ENCODE measurements at regions not wholly inside any gene's neighbourhood (a gene's known extent, or its start where the extent isn't known, plus 50 kb on each side); places are given as distances from the start of the nearest gene placed in this dataset.

- Histone ChIP-seq H3K36me3 (replicated peaks in 1 of 2; ENCODE audit: insufficient read depth in 1 of 2, low read depth in 2 of 2) (no peaks in the 10 kb centered on the region), H3K9me3 (no peaks in the 10 kb centered on the region), H3K27me3 (no peaks in the 10 kb centered on the region), H3K4me3 (no peak overlapping the region), H3K4me1 (no peaks in the 10 kb centered on the region), H3K27ac (no peak overlapping the region)
- ATAC-seq (no peak), DNase-seq (no peak)
- WGBS, 2 donors: 93 to 97% methylated on average over 1 of the region's 1 CpG
- TF ChIP-seq CTCF (IDR thresholded peaks at IDR 0.05) (no peak), POLR2A (IDR thresholded peaks at IDR 0.05) (no peak)
- intact Hi-C loops (cut with DNase I): no loop called here
These were observed 250.5 kb upstream of the SETMAR start for GRCh38 chr3:4052706-4053105.

- ATAC-seq: no peak
- 28 to 30% methylated on average over 2 of the region's 2 CpGs for WGBS, 2 donors
- no peak overlapping the region for H3K4me3 ChIP-seq
These were observed 249.2 kb upstream of the SETMAR start for GRCh38 chr3:4053975-4054374.

GRCh38 chr3:4060064-4060463 is 243.1 kb upstream of the SETMAR start:
- no peaks in the 10 kb centered on the region for H3K27me3 ChIP-seq
- intact Hi-C loops (cut with DNase I): no loop called here
- WGBS, 2 donors: 30 to 38% methylated on average over 5 of the region's 5 CpGs
- no peak overlapping the region for H3K4me3 ChIP-seq
- no peaks in the 10 kb centered on the region for H3K36me3 ChIP-seq (replicated peaks in 1 of 2; ENCODE audit: insufficient read depth in 1 of 2, low read depth in 2 of 2)
- no peaks in the 10 kb centered on the region for H3K4me1 ChIP-seq
- ATAC-seq: peak; percentile 82
- no peak for TF ChIP-seq POLR2A (IDR thresholded peaks at IDR 0.05)
- TF ChIP-seq CTCF (IDR thresholded peaks at IDR 0.05): no peak
- no peak for DNase-seq
- no peaks in the 10 kb centered on the region for H3K9me3 ChIP-seq
- no peak overlapping the region for H3K27ac ChIP-seq

More at GRCh38 chr3:4053975-4054374, 249.2 kb upstream of the SETMAR start:
- TF ChIP-seq POLR2A (IDR thresholded peaks at IDR 0.05) (no peak), CTCF (IDR thresholded peaks at IDR 0.05) (no peak)
- intact Hi-C loops (cut with DNase I): no loop called here
- no peaks in the 10 kb centered on the region for H3K4me1 ChIP-seq
- no peaks in the 10 kb centered on the region for H3K27me3 ChIP-seq
- no peaks in the 10 kb centered on the region for H3K9me3 ChIP-seq
- H3K36me3 ChIP-seq (replicated peaks in 1 of 2; ENCODE audit: insufficient read depth in 1 of 2, low read depth in 2 of 2): no peaks in the 10 kb centered on the region
- H3K27ac ChIP-seq: no peak overlapping the region
- DNase-seq: no peak

- intact Hi-C loops (cut with DNase I): no loop called here
- H3K4me1 ChIP-seq: no peaks in the 10 kb centered on the region
- no peak for TF ChIP-seq CTCF (IDR thresholded peaks at IDR 0.05)
- TF ChIP-seq POLR2A (IDR thresholded peaks at IDR 0.05): no peak
- H3K4me3 ChIP-seq: no peak overlapping the region
- ATAC-seq (no peak), DNase-seq (no peak)
- no peaks in the 10 kb centered on the region for H3K36me3 ChIP-seq (replicated peaks in 1 of 2; ENCODE audit: insufficient read depth in 1 of 2, low read depth in 2 of 2)
- 64 to 75% methylated on average over 1 of the region's 1 CpG for WGBS, 2 donors
- no peak overlapping the region for H3K27ac ChIP-seq
- H3K9me3 ChIP-seq: no peaks in the 10 kb centered on the region
- no peaks in the 10 kb centered on the region for H3K27me3 ChIP-seq
These were observed 242.6 kb upstream of the SETMAR start for GRCh38 chr3:4060603-4061002.

- Histone ChIP-seq H3K4me1 (no peaks in the 10 kb centered on the region), H3K36me3 (replicated peaks in 1 of 2; ENCODE audit: insufficient read depth in 1 of 2, low read depth in 2 of 2) (no peaks in the 10 kb centered on the region), H3K4me3 (no peak overlapping the region), H3K27me3 (no peaks in the 10 kb centered on the region), H3K9me3 (no peaks in the 10 kb centered on the region), H3K27ac (no peak overlapping the region)
- DNase-seq: no peak
- no peak for ATAC-seq
- intact Hi-C loops (cut with DNase I): no loop called here
- TF ChIP-seq CTCF (IDR thresholded peaks at IDR 0.05) (no peak), POLR2A (IDR thresholded peaks at IDR 0.05) (no peak)
These were observed 242.0 kb upstream of the SETMAR start for GRCh38 chr3:4061195-4061594.

All from body of pancreas (tissue), 4 donors.